GM12878 (cell line): ENCODE measurements at regions not wholly inside any gene's neighbourhood (a gene's known extent, or its start where the extent isn't known, plus 50 kb on each side); places are given as distances from the start of the nearest gene placed in this dataset.

ENCODE experiments used
- ATAC-seq: fragments of 200-7000 bp; cut with Tn5 transposase; 3 replicates; pipeline ENCODE4 v1.9.1; 2020; ENCODE audit warnings: mild to moderate bottlenecking, moderate library complexity
- BruUV-seq: library from RNA; stranded (reverse); fragments of 400-500 nt; replicated peaks from 2 replicates; lab custom pipeline; 2021; lab: Mats Ljungman, UMichigan
- CTCF ChIA-PET: fragments of 300-600 bp; sonication (Branson Sonifier 250); formaldehyde crosslinking; extraction: SDS; loops from one replicate; lab custom pipeline; 2021; ENCODE audit warnings: inconsistent platforms; lab: Yijun Ruan, JAX
- POLR2A ChIA-PET: fragments of 350-600 bp; formaldehyde crosslinking; extraction: SDS; loops from one replicate; lab custom pipeline; 2021; ENCODE audit warnings: inconsistent platforms; lab: Charles Lee
- RAD21 ChIA-PET: fragments of 300-600 bp; sonication (Branson Sonifier 250); formaldehyde crosslinking; loops from one replicate; lab custom pipeline; 2023; ENCODE audit warnings: antibody characterized with exemption; ENCODE audit not compliant: unreplicated experiment; lab: Charles Lee
- SMC1A ChIA-PET: fragments of 300-600 bp; sonication (Branson Sonifier 250); formaldehyde crosslinking; loops from one replicate; lab custom pipeline; 2023; ENCODE audit not compliant: unreplicated experiment, uncharacterized antibody; lab: Charles Lee
- DNase-seq: peaks from one replicate; pipeline ENCODE4 v3.0.0-alpha.2; 2011; ENCODE audit warnings: low read depth, low spot score
- FAIRE-seq: peaks from 3 replicates; lab custom pipeline; 2011; peaks lifted over from hg19 to GRCh38; lab: Jason Lieb, UNC
- H2AFZ ChIP-seq: 2 replicates; pipeline ENCODE4 v1.6.0; 2011; ENCODE audit warnings: low read depth, low read length, control low read depth; ENCODE audit not compliant: control insufficient read depth
- H3K27ac ChIP-seq: 2 replicates; pipeline ENCODE4 v1.5.1; 2011; ENCODE audit warnings: control low read depth; ENCODE audit not compliant: control insufficient read depth, insufficient read depth
- H3K27me3 ChIP-seq, 2 experiments: replicated peaks in 1 of 2; 2 replicates each; pipeline versions ENCODE4 v1.6.0 to v1.6.1; 2011; ENCODE audit warnings: low read length in 1 of 2; ENCODE audit not compliant: control insufficient read depth in 2 of 2, insufficient read depth in 2 of 2
- H3K36me3 ChIP-seq, 2 experiments: 2 replicates each; pipeline ENCODE4 v1.5.1; 2011; ENCODE audit warnings: low read length in 1 of 2; ENCODE audit not compliant: control insufficient read depth in 2 of 2, insufficient read depth in 2 of 2
- H3K4me1 ChIP-seq: 2 replicates; pipeline ENCODE4 v1.6.1; 2011; ENCODE audit warnings: mild to moderate bottlenecking, low read length, moderate library complexity, mixed read lengths; ENCODE audit not compliant: control insufficient read depth, insufficient read depth
- H3K4me2 ChIP-seq: 2 replicates; pipeline ENCODE4 v1.6.0; 2011; ENCODE audit warnings: control low read depth; ENCODE audit not compliant: control insufficient read depth, insufficient read depth
- H3K4me3 ChIP-seq: fragments of 200-600 bp; sonication (generic); 2 replicates; pipeline ENCODE4 v1.5.1; 2016
- H3K79me2 ChIP-seq: 2 replicates; pipeline ENCODE4 v1.6.0; 2011; ENCODE audit warnings: low read length; ENCODE audit not compliant: control insufficient read depth, insufficient read depth
- H3K9ac ChIP-seq: 2 replicates; pipeline ENCODE4 v1.8.0; 2011; ENCODE audit warnings: low read length, control low read depth, mixed read lengths; ENCODE audit not compliant: control insufficient read depth, insufficient read depth
- H3K9me3 ChIP-seq: replicated peaks from 3 replicates; pipeline ENCODE4 v1.5.1; 2011; ENCODE audit warnings: mild to moderate bottlenecking, low read length; ENCODE audit not compliant: control insufficient read depth, insufficient read depth
- H4K20me1 ChIP-seq: 2 replicates; pipeline ENCODE4 v1.6.0; 2011; ENCODE audit not compliant: control insufficient read depth, insufficient read depth
- CEBPZ ChIP-seq: fragments of 150-350 bp; IDR thresholded peaks from 2 replicates; pipeline ENCODE4 v1.6.1; 2016; ENCODE audit warnings: low read depth, low read length
- CREM ChIP-seq: IDR thresholded peaks from 2 replicates; pipeline ENCODE4 v1.6.1; 2014; ENCODE audit warnings: antibody characterized with exemption, low read depth
- HCFC1 ChIP-seq: fragments of 150-350 bp; IDR thresholded peaks from 2 replicates; pipeline ENCODE4 v1.6.1; 2014; ENCODE audit warnings: low read length
- HDGF ChIP-seq: fragments of 450-650 bp; IDR thresholded peaks from 2 replicates; pipeline ENCODE4 v1.6.1; 2016; ENCODE audit warnings: antibody characterized with exemption
- MLLT1 ChIP-seq: fragments of 450-650 bp; IDR thresholded peaks from 2 replicates; pipeline ENCODE4 v1.6.1; 2016; ENCODE audit warnings: mild to moderate bottlenecking
- MYB ChIP-seq: fragments of 150-350 bp; IDR thresholded peaks from 2 replicates; pipeline ENCODE4 v1.6.1; 2014; ENCODE audit warnings: mild to moderate bottlenecking, low read depth, low read length, borderline replicate concordance
- POU2F2 ChIP-seq: IDR thresholded peaks from 3 replicates; pipeline ENCODE4 v1.6.1; 2011; ENCODE audit warnings: low read depth, mild to moderate bottlenecking, low read length, borderline replicate concordance
- RCOR1 ChIP-seq: conservative IDR thresholded peaks from 2 replicates; pipeline ENCODE4 v1.6.1; 2012; ENCODE audit warnings: low read depth, low read length, improper control_type of control experiment
- RELA ChIP-seq: fragments of 450-650 bp; IDR thresholded peaks from 2 replicates; pipeline ENCODE4 v1.8.0; 2014; ENCODE audit warnings: borderline replicate concordance; ENCODE audit not compliant: partially characterized antibody
- SP1 ChIP-seq: IDR thresholded peaks from one replicate; pipeline ENCODE4 v1.6.1; 2011; ENCODE audit warnings: low read depth, low read length
- STAT3 ChIP-seq: IDR thresholded peaks from 2 replicates; pipeline ENCODE4 v1.6.1; 2011; ENCODE audit warnings: low read depth, low read length, improper control_type of control experiment
- TBL1XR1 ChIP-seq: IDR thresholded peaks from 2 replicates; pipeline ENCODE4 v1.6.1; 2012; ENCODE audit warnings: low read depth, low read length, improper control_type of control experiment
- YBX1 ChIP-seq: fragments of 450-650 bp; IDR thresholded peaks from 2 replicates; pipeline ENCODE4 v1.6.1; 2016; ENCODE audit warnings: antibody characterized with exemption
- ZBED1 ChIP-seq: IDR thresholded peaks from 2 replicates; pipeline ENCODE4 v1.6.1; 2016; ENCODE audit warnings: borderline replicate concordance
- ZNF592 ChIP-seq: fragments of 450-650 bp; IDR thresholded peaks from 2 replicates; pipeline ENCODE4 v1.6.1; 2017; ENCODE audit warnings: mild to moderate bottlenecking, moderate library complexity
- ZSCAN29 ChIP-seq: fragments of 450-650 bp; IDR thresholded peaks from 2 replicates; pipeline ENCODE4 v1.6.1; 2017; ENCODE audit warnings: mild to moderate bottlenecking, moderate library complexity
- WGBS: methylation state at CpG from one replicate; pipeline ENCODE4 v1.1.6; 2016; ENCODE audit warnings: low lambda C conversion rate; ENCODE audit not compliant: insufficient replicate concordance, insufficient coverage; ENCODE audit errors: missing lambda C conversion rate; 5-methylcytosine and 5-hydroxymethylcytosine counted together
- in situ Hi-C: fragments of 300-500 bp; cut with MboI; formaldehyde crosslinking; loops from 9 replicates; pipeline ENCODE4 v1.14.3; 2018; ENCODE audit warnings: mixed read lengths
- intact Hi-C: fragments of 100-400 bp; cut with micrococcal nuclease; formaldehyde crosslinking; loops from one replicate; pipeline ENCODE4 v1.14.2; 2022; ENCODE audit not compliant: unreplicated experiment

- TF ChIP-seq ZSCAN29 (no peak), HCFC1 (no peak), TBL1XR1 (no peak), RELA (no peak)
These were observed 154.1 kb downstream of the TLE3 start (continued) for GRCh38 chr15:69943637-69944036.

- H3K36me3 ChIP-seq: no peaks in the 10 kb centered on the region
- DNase-seq (no peak), ATAC-seq (no peak), FAIRE-seq (no peak)
- WGBS: 68% methylated on average over 2 of the region's 2 CpGs
- POLR2A ChIA-PET: no interaction called here
- no peaks in the 10 kb centered on the region for H3K4me1 ChIP-seq
- H3K4me3 ChIP-seq: no peak overlapping the region
- H4K20me1 ChIP-seq: no peaks in the 10 kb centered on the region
- H3K9ac ChIP-seq: no peak overlapping the region
- SMC1A ChIA-PET: no interaction called here
- H3K27me3 ChIP-seq: no peaks in the 10 kb centered on the region; a peak in 3 of 4 replicates
- RAD21 ChIA-PET: no interaction called here
- no TSS peak for BruUV-seq
- H2AFZ ChIP-seq: no peak overlapping the region
- intact Hi-C loops: no loop called here
- no peak overlapping the region for H3K4me2 ChIP-seq
- in situ Hi-C loops: no loop called here
- H3K79me2 ChIP-seq: no peaks in the 10 kb centered on the region
- no peaks in the 10 kb centered on the region for H3K9me3 ChIP-seq
- H3K27ac ChIP-seq: no peak overlapping the region
- CTCF ChIA-PET: no interaction called here
- TF ChIP-seq ZBED1 (no peak), STAT3 (no peak), RCOR1 (no peak), MYB (no peak), YBX1 (no peak), POU2F2 (no peak), ZNF592 (no peak), CEBPZ (no peak), MLLT1 (no peak), HDGF (no peak), SP1 (no peak), CREM (no peak)
These were observed 152.0 kb downstream of the TLE3 start for GRCh38 chr15:69945729-69946128.
